GM10248 (cell line): ENCODE measurements at regions not wholly inside any gene's neighbourhood (a gene's known extent, or its start where the extent isn't known, plus 50 kb on each side); places are given as distances from the start of the nearest gene placed in this dataset.

ENCODE experiments used
- CTCF ChIA-PET: fragments of 300-600 bp; sonication (Branson Sonifier 250); formaldehyde crosslinking; extraction: SDS; loops from one replicate; lab custom pipeline; 2021; ENCODE audit warnings: antibody characterized with exemption; lab: Yijun Ruan, JAX
- POLR2A ChIA-PET: fragments of 350-650 bp; sonication (Branson Sonifier 250); formaldehyde crosslinking; extraction: SDS; loops from one replicate; lab custom pipeline; 2020; ENCODE audit warnings: antibody characterized with exemption; lab: Yijun Ruan, JAX
- DNase-seq: peaks from one replicate; pipeline ENCODE4 v3.0.0; 2012; ENCODE audit errors: extremely low spot score
- CTCF ChIP-seq: IDR thresholded peaks from 2 replicates; pipeline ENCODE4 v1.5.1; 2012; ENCODE audit warnings: mild to moderate bottlenecking, low read depth; ENCODE audit errors: extremely low read depth, missing control alignments, control extremely low read depth

- CTCF ChIA-PET = no interaction called here
- no peak for TF ChIP-seq CTCF
- POLR2A ChIA-PET = no interaction called here
- no peak for DNase-seq
Observed at GRCh38 chr6:8642854-8643253, 207.5 kb upstream of the SLC35B3 start.

GRCh38 chr6:8642131-8642530, 206.8 kb upstream of the SLC35B3 start:
- TF ChIP-seq CTCF = no peak
- ChIA-PET CTCF (interaction anchor here (1.2 kb wide), 1 partner anchor 12 kb away, joined by 4 read pairs; no protein-coding TSS in a partner anchor), POLR2A (no interaction called here)
- DNase-seq = no peak

DNA sequence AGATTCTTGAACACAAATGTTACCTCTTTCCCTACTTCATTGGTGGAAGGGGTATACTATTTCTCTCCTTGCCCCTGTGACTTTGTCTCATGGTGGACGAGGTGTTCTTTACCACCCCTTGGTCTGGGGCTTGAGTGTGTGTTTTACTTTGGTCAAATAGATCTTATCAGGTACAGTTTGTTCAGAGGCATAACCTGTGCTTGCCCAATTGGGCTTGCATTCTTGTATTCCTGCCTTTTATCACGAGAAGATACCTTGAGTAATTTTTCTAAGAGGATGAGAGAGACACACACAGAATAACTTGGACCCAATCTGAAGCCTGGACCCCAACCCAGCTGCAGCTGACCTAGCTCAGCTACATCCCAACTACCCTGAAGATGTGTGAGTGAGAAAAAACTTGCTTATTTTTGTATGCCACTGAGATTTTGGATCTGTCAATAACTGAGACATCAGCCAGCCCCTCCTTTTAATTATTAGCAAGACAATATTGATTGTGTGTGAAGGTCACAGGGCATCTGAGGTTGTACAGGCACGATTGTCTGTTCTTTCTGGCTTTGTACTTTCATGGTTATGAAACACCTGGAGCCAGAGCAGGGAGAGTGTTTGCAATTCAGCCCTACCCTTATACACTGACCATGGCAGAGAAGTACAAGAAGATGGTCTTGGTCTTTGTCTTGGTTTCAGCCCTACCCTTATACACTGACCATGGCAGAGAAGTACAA, 204.7 kb upstream of the SLC35B3 start:
- ChIA-PET CTCF (no interaction called here), POLR2A (no interaction called here)
- TF ChIP-seq CTCF = no peak
- DNase-seq = no peak

GRCh38 chr6:8637896-8638597, 202.7 kb upstream of the SLC35B3 start:
- CTCF ChIA-PET = interaction anchor here (0.7 kb wide), 1 partner anchor 11 kb away, joined by 3 read pairs; no protein-coding TSS in a partner anchor
- no peak for TF ChIP-seq CTCF
- POLR2A ChIA-PET = no interaction called here
- DNase-seq = no peak

DNA sequence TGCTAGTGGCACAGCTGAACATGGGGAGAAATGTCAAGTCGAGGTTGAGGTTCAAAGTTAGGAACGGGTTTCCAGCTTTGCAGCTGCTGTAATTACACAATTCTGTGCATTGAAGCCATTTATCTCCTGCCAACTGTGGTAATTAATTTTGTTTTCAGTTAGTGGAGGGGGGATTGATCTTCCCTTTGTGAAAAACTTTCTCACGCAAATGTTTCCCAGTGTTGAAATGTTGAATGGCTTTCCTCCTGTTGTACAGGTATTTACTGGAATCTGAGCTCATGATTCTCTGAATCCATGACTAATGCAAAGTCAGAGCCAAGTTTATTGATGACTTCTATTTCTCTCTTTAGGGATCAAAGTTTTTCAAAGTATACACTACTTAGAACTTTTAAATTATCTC, 198.4 kb upstream of the SLC35B3 start:
- TF ChIP-seq CTCF = no peak
- DNase-seq = no peak
- POLR2A ChIA-PET = no interaction called here
- CTCF ChIA-PET = no interaction called here

DNA sequence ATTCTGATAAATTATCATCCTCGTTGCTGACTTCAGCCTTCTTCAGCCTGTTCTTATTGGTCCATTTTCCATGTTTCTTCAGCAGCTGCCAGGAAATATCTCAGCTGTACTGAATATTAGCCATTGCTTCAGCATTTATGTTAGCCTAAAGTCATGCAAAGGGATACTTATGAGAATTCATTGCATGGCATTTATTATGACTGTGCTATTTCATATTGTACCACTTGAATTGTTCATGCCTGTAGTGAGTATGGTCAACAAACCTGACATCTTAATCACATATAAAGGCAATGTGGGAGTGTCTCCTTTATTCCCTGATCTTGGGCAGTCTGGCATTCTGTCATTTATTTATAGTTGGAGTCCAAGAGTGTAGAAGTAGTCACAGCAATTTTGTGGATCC, 193.4 kb upstream of the SLC35B3 start:
- no peak for DNase-seq
- ChIA-PET POLR2A (no interaction called here), CTCF (interaction anchor here (1.3 kb wide), 1 partner anchor 9 kb away, joined by 5 read pairs; no protein-coding TSS in a partner anchor)
- TF ChIP-seq CTCF = no peak
